Muscle of arm (tissue), 1 donor: ENCODE measurements at regions not wholly inside any gene's neighbourhood (a gene's known extent, or its start where the extent isn't known, plus 50 kb on each side); places are given as distances from the start of the nearest gene placed in this dataset.

Source experiments
- DNase-seq: peaks from one replicate; pipeline ENCODE4 v3.0.0-alpha.2; 2013

DNA sequence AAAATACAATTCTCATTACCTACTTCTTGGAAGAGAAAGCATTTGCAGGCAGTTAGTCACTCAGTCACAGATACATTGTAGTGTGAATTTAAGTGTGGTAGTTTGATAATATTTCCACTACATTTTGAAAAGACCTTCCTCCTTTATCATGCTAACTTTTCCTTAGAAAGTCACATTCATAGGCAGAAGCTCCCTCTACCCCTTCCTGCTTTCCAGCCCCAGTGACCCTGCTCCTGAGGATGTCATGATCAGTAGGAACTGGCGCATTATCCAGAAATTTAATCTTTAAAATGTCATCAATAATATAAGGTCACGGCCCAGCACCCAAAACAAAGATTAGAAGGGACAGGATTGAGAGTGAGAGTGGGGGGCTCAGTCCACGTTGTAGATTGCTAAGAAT is 707.4 kb upstream of the STXBP6 start:
- DNase-seq: no peak

DNA sequence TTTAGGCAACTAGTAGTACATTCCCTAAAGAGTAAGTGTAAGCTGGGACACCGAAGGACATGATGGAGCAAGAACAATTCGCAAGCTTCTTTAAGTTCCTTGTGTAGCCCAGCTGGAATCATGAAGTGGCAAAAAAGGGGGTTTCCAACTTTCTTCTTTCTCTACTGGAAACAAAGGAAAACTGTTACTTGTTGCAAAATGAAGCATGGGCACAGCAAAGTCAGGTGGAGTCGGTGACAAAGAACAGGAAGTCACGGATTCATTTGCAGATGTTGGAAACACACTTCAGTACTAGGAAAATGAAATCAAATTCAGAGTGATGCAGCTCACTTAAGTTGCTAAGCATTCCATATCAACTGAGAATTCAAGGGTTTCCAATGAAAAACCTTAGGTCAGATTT is 706.9 kb upstream of the STXBP6 start:
- peak; percentile 7 for DNase-seq

- DNase-seq: no peak
These were observed 703.2 kb upstream of the STXBP6 start for GRCh38 chr14:25753130-25753529.

- peak; percentile 72 for DNase-seq
These were observed 700.5 kb upstream of the STXBP6 start for GRCh38 chr14:25750436-25750835.
